Stimulated activated CD8-positive, alpha-beta memory T cell treated with anti-CD3 and anti-CD28 coated beads, Interleukin-7, amount 100 ng/mL, for 24 hours (primary cell): ENCODE measurements at regions not wholly inside any gene's neighbourhood (a gene's known extent, or its start where the extent isn't known, plus 50 kb on each side); places are given as distances from the start of the nearest gene placed in this dataset.

Experiments
- DNase-seq: peaks from one replicate; pipeline ENCODE4 v3.0.0-alpha.2; 2020; ENCODE audit warnings: low read depth

DNA sequence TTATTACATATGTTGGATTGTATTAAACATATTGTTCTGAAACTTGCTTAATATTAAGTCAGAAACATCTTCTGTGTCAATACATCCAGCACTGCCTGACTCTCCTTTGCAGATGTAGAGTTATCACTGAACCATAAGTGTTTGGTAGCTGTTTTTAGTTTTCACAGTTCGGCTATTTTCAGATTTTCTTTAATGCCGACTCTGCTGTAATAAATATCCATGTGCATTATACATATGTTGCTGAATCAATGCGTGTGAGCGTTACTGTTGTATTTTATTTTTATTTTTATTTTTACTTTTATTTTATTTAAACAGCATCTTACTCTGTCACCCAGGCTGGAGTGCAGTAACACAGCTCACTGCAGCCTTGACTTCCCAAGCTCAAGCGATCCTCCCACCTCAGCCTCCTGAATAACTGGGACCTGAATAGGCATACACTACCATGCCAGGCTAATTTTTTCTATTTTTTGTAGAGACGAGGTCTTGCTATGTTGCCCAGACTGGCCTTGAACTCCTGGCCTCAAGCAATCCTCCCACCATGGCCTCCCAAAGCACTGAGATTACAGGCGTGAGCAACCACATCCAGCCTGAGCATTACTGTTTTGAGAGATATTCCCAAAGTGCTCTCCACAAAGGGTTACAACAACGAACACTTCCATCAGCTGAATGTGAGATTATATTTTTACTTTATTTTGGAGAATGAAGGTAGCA is 50.7 kb upstream of the NOCT start:
- no peak for DNase-seq

- DNase-seq: no peak
These were observed 52.2 kb upstream of the NOCT start for GRCh38 chr4:138963412-138963811.

GRCh38 chr4:138961664-138962063 is 53.9 kb upstream of the NOCT start:
- no peak for DNase-seq

GRCh38 chr4:138961129-138961528 is 54.5 kb upstream of the NOCT start:
- no peak for DNase-seq

DNA sequence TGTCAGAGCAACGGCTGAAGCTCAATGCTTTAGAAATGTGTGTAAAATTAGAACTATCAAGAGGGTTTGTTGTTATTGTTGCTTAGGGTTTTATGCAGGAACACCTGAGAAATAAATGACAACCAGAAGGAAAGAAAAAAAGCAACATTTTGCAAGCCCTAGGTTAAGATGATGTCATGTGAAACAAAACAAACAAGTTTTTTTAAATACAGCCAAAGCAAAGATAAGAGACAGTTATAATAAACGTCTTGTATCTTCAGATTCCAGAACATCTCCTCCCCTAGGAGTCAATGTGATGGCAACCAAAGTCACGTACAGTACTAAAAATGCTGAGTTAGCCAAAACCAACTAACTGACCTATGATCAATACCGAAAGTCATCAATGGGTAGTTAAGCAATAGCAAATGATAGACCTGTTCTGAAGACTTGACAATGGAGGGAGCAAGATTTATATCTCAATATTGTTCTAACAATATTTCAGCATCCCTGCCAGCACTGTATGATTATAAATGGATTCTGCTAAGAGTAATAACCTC is 55.3 kb upstream of the NOCT start:
- no peak for DNase-seq

DNA sequence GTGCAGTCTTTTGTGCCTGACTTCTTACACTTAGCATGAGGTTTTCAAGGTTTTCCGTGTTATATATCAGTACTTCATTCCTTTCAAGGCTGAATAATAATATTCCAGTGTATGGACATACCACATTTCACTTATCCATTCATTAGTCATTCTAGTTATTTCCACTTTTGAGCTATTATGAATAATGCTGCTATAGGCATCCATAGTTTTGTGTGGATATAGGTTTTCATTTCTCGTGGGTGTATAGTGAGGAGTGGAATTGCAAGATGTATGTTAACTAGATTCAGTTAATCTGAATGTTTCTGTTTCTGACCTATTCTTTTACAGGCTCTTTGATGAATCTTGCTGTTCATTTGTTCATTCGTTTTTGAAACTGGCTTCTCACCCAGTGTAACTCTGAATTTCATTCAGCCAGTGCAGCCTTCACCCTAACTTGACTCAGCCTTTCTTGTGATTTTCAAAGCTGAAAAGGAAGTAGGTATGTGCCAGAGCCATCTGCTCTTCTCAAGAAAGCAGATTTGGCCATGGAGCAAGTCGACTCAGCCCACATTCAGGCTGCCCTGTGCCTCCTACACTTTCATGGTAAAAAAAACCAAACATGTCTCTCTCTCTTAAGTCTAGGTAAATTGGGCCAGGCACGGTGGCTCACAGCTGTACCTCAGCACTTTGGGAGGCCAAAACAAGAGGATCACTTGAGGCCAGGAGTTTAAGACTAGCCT is 56.3 kb upstream of the NOCT start:
- DNase-seq: no peak

- DNase-seq: no peak
These were observed 57.1 kb upstream of the NOCT start for GRCh38 chr4:138958519-138958918.

- DNase-seq: no peak
These were observed 58.3 kb upstream of the NOCT start for GRCh38 chr4:138957302-138957701.

DNA sequence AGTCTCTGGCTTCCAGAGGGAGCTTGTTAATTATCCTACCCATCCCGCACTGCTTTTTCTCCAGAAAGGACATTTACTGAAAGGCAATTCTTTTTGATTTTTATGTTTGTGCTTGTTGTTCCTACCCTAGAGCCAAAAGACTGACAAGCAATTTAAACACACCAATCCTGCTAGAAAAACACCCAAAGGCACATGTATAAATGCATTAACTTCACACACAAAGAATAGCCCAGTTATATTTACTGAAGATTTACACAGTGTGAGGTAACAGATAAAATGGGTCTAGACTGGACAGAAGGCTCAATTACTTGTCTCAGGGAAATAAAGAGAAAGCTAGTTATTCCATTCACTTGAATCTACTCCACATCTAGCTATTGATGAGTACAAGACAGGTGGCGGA is 61.2 kb upstream of the NOCT start:
- DNase-seq: no peak

GRCh38 chr4:138953961-138954371 is 61.6 kb upstream of the NOCT start:
- DNase-seq: no peak

DNA sequence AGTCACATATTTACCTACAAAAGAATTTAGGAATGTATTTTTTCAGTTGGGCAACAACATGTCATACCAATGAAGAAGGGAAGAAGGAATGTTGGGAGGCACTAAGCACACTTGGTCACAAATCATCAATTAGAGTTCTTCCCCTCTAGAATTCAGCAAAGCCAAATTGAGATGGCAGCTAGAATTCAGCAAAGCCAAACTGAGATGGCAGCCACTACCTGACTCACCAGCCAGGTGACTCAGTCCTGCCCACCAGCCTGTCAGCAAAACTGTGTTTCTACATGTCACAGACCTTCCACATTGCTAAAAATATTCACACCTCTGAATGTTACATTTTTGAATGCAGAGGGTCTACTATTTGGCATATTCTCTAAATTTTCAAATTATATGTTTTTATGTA is 63.2 kb upstream of the NOCT start:
- no peak for DNase-seq

DNA sequence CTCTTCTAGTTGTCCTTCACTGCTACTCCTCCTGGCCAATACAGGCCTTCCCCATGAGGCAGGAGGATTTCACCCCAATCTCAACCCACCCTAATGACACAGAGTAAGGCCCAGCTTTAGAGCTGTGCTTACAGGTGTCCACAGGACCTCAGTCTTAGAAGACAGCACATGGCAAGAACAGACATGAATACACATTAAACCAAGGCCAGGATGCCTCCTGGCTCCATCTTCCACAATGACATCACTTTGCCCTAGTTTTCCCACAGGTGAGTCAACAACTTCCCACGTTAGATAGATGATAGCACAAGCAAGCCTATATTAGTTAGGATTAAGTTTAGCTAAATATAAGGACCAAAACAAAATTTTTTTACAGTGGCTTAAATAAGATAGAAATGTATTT is 63.8 kb upstream of the NOCT start:
- no peak for DNase-seq

DNA sequence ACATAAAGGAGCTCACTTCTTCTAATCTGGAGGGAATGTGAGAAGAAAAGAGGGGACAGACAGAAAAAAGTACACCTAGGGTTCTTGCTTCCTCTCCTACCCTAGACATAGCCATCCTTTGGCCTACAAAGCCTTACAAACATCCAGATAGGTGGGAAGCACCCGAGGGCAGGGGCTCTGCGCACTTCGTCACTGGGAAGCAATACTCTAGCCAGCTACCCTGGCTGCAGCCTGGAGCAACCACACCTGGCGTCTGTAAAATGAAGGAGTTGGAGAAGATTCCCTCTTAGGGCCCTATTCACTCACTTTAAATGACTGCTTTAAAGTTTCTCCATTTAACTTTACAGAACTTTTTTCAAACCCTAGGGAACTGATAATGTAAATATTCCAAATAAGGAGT is 65.7 kb upstream of the NOCT start:
- DNase-seq: no peak

DNA sequence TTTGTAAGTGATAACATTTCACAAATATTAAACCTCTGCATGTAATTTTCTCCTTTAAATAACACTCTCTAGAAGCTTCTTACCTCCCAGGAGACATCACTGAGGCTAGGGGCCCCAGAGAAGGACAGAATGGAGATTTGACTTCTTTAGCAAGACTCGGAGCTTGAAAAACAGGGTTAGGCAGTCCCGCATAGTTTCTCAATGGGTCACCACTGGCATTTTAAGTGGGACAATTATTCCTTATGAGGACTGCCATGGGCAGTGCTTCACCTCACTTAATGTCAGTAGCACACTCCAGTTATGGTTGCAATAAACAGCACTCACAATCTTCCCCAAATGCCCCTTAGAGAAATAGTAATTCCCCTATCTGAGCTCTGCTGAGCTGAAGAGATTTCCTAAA is 66.7 kb upstream of the NOCT start:
- DNase-seq: no peak

GRCh38 chr4:138946306-138946705 is 69.3 kb upstream of the NOCT start:
- no peak for DNase-seq

DNA sequence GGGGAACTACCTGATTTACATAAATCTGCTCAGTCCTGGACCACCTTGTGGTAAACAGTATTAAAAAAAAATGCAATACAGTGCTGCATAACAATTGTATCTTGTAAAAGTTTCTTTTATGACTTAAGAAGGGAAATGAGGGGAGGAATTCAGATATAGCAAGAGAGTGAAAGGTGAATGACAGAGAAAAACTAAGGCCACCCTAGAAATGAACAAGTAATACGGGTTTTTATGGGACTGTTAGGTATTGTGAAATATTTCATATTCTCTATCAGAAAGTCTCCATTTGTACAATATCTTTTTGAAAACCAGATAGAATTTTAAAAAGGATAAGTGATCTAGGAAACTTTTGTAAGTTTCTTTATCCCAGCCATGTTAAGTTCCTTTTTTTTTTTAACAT is 69.7 kb upstream of the NOCT start:
- DNase-seq: no peak

DNA sequence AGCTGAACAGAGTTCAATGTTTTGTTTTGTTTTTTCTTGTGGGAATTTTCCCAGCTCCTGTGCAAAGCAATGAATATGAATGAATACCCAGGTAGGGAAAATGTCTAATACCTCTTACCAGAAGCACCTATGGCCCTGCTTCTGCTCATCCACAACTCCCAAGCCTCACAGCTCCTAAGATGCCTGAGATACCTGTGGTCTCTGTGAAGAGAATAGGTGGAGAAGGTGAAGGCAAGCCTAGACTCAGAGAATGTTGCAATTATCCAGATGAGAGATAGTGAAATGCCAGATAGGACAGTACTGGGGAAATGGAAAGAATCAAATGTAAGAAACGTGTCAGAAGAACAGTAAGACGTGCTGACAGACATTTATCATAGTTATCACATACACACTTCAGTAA is 70.2 kb upstream of the NOCT start:
- no peak for DNase-seq

DNA sequence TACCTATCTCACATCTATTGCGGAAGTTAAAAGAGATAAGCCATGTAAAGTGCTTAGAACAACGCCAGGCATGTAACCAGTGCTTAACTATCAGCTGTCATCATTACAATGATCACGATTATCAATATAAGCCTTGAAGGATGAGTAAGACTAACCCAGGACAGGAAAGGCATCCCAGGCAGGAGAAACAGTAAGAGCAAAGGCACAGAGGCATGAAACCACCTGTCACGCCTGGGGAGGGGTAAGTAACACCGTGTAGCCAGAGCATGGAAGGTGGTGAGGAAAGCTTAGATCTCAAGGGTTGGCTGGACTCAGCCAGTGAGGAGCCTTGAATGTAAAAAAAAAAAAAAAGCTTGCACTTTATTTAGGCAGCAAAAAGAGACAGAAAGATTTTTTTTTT is 71.7 kb upstream of the NOCT start:
- DNase-seq: no peak

DNA sequence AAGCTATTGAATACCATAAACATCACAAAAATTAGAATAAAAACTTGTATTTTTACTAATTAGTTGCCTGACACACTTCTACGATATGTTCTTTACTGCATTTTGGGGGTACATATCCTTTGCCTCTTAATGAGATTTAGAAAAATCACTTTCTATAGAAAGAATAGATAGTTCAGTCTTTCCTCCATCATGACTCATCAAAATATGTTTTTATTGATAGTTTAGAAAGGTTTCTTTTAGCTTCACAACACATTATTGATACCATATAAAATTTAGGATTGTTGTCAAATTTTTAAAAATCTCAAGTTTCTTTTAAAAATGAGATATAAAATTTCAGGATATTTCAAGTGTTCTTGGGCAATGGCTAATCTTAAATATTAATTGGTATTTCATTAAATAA is 74.5 kb upstream of the NOCT start:
- no peak for DNase-seq

DNA sequence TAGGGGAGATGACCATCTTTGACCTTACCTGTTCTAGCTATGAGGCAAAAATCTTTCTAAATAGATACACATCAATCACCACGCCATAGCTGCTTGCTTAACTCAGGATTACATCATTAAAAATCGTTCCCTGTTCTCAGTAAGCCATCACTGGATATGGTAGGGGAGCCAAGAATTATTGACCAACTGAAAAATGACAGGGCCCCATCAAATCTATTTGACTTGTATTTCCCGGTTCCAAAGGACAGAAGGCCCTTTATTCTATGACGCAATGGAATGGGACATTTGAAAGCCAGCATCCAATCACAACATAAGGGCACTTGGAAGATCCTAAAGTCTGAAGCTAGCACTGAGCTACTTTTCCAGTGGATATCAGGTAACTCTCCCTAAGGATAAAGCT is 75.6 kb upstream of the NOCT start:
- DNase-seq: no peak

DNA sequence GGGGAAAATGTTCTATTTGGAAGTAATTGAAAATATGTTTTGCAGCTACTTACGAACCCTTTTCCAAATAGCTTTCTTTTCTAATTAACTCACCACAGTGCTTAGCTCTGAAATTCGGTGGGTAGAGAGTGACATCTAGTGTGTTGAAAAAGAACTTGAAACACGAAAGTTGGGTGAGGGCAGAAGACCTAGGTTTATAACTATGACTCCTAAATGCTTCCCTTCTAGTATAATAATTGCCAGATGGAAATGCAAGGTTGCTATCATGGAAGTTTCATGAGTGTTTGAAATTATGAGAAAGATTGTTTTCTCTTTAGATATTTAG is 77.3 kb upstream of the NOCT start:
- DNase-seq: no peak

GRCh38 chr4:138935135-138935807 is 80.3 kb upstream of the NOCT start:
- DNase-seq: no peak

DNA sequence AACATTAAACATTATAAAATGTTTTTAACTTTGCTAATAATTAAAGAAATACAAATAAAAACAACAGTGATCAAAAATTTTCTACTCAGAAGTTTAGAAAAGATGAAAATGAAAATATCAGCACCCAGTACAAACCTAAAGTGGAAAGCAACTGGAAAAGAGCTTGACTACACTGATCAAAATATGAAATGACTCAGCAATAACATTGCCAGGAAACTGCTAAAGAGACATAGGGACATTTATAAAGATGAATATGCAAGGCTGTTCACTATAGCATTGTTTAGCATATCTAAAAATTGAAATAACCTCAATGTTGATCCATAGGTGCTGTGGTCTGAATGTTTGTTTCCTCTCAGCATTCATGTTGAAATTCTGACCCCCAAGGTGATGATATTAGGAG is 88.5 kb upstream of the NOCT start:
- no peak for DNase-seq
